MCF 10A (cell line): ENCODE measurements at regions not wholly inside any gene's neighbourhood (a gene's known extent, or its start where the extent isn't known, plus 50 kb on each side); places are given as distances from the start of the nearest gene placed in this dataset.

Experiments
- BruUV-seq: library from RNA; stranded (reverse); fragments of 400-500 nt; replicated peaks from 2 replicates; lab custom pipeline; 2021; lab: Mats Ljungman, UMichigan
- CTCF ChIA-PET: fragments of 300-600 bp; sonication (Branson Sonifier 250); formaldehyde crosslinking; extraction: SDS; loops from one replicate; lab custom pipeline; 2021; ENCODE audit warnings: antibody characterized with exemption, inconsistent platforms; lab: Yijun Ruan, JAX
- POLR2A ChIA-PET: fragments of 300-600, 350-650 bp; sonication (Branson Sonifier 250); formaldehyde crosslinking; extraction: SDS; loops from one replicate; lab custom pipeline; 2020; ENCODE audit warnings: antibody characterized with exemption, inconsistent platforms; lab: Yijun Ruan, JAX
- DNase-seq: peaks from one replicate; pipeline ENCODE4 v3.0.0-alpha.2; 2018; ENCODE audit not compliant: unreplicated experiment
- H3K27ac Mint-ChIP-seq: one replicate; pipeline ENCODE4 v1.8.0; 2022; ENCODE audit warnings: mild to moderate bottlenecking, low read depth, mixed read lengths; ENCODE audit not compliant: unreplicated experiment
- H3K27me3 Mint-ChIP-seq: one replicate; pipeline ENCODE4 v1.8.0; 2022; ENCODE audit warnings: mixed read lengths; ENCODE audit not compliant: insufficient read depth, unreplicated experiment
- H3K36me3 Mint-ChIP-seq: one replicate; pipeline ENCODE4 v1.8.0; 2022; ENCODE audit warnings: mild to moderate bottlenecking, moderate library complexity, mixed read lengths; ENCODE audit not compliant: insufficient read depth, unreplicated experiment
- H3K4me1 Mint-ChIP-seq: one replicate; pipeline ENCODE4 v1.8.0; 2022; ENCODE audit warnings: mixed read lengths; ENCODE audit not compliant: insufficient read depth, unreplicated experiment
- H3K4me3 Mint-ChIP-seq: one replicate; pipeline ENCODE4 v1.8.0; 2022; ENCODE audit warnings: mild to moderate bottlenecking, moderate library complexity, mixed read lengths; ENCODE audit not compliant: unreplicated experiment
- H3K9me3 Mint-ChIP-seq: one replicate; pipeline ENCODE4 v1.8.0; 2022; ENCODE audit warnings: mixed read lengths; ENCODE audit not compliant: unreplicated experiment
- intact Hi-C: fragments of 100-400 bp; cut with micrococcal nuclease; formaldehyde crosslinking; loops from 2 replicates; pipeline ENCODE4 v1.14.1; 2022
- TF ChIP-seq, protein P1 (sequence below): fragments of 200-600 bp; IDR thresholded peaks from one replicate; pipeline ENCODE4 v1.8.0; 2022; ENCODE audit warnings: antibody characterized with exemption, mild to moderate bottlenecking; ENCODE audit not compliant: unreplicated experiment

DNA sequence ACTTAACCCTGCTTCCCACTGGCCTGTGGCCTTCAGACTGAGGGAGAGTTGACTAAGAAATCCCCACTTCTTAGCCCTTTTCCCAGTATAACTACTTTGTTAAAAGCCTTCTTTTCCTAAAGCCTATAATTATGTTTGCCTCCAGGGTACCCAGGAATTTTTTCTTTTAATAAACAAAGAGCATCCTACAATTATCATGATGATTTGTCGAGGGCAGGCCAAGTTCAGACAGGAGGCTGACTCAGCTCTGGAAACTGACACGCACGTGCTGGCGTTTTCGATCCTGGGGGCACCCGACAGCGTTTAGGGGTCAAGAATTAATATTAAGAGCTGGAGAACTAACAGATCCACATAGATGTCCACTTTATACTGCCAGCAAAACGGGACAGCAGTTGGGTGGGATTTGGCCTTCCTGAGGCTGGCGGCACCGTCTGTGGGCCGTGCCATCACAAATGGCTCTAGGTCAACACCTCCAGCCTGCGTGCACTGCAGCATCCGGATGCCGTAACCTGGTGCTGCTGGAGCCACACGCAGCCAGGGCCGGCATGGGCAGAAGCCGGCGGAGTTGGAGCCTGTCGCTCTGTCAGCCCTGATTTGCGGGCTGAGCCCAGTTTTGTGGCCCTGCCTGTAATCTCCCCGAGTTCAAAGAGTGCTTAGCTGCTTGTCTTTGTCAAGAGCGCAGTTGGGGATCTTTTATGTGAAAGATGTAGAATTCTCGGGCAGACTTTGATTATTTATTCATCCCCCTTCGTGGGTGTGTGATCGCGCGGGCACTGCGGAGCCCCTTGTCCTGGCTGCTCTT lies 191.0 kb downstream of the GLI2 start:
- H3K4me3 Mint-ChIP-seq, result no peak overlapping the region
- DNase-seq, result no peak
- intact Hi-C loops, result no loop called here
- H3K9me3 Mint-ChIP-seq, result no peaks in the 10 kb centered on the region
- BruUV-seq, result no TSS peak
- ChIA-PET POLR2A (interaction anchor here (1.3 kb wide), 1 partner anchor 12 kb away, joined by 5 read pairs; no protein-coding TSS in a partner anchor), CTCF (no interaction called here)
- no peaks in the 10 kb centered on the region for H3K27me3 Mint-ChIP-seq
- H3K4me1 Mint-ChIP-seq, result no peaks in the 10 kb centered on the region
- TF ChIP-seq, protein P1, sequence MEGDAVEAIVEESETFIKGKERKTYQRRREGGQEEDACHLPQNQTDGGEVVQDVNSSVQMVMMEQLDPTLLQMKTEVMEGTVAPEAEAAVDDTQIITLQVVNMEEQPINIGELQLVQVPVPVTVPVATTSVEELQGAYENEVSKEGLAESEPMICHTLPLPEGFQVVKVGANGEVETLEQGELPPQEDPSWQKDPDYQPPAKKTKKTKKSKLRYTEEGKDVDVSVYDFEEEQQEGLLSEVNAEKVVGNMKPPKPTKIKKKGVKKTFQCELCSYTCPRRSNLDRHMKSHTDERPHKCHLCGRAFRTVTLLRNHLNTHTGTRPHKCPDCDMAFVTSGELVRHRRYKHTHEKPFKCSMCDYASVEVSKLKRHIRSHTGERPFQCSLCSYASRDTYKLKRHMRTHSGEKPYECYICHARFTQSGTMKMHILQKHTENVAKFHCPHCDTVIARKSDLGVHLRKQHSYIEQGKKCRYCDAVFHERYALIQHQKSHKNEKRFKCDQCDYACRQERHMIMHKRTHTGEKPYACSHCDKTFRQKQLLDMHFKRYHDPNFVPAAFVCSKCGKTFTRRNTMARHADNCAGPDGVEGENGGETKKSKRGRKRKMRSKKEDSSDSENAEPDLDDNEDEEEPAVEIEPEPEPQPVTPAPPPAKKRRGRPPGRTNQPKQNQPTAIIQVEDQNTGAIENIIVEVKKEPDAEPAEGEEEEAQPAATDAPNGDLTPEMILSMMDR, result no peak
- H3K27ac Mint-ChIP-seq, result no peak overlapping the region
- H3K36me3 Mint-ChIP-seq, result no peaks in the 10 kb centered on the region

DNA sequence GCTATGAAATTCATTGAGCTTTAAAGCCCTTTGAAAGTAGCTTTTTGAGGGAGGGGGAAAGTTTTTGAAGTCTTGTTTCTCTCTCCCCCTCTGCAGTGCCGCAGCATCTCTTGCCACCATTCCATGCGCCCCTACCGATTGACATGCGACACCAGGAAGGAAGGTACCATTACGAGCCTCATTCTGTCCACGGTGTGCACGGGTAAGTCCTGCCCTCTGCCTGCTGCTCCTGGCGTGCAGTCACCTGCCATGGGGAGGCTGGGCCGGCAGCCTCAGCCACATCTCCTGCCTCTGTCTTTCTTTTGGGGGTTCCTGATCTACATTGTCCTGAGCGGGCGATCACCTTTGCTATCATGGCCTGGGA lies 191.6 kb downstream of the GLI2 start:
- no peaks in the 10 kb centered on the region for H3K4me1 Mint-ChIP-seq
- POLR2A ChIA-PET, result no interaction called here
- H3K27me3 Mint-ChIP-seq, result no peaks in the 10 kb centered on the region
- no peak overlapping the region for H3K4me3 Mint-ChIP-seq
- H3K36me3 Mint-ChIP-seq, result no peaks in the 10 kb centered on the region
- H3K9me3 Mint-ChIP-seq, result no peaks in the 10 kb centered on the region
- no peak overlapping the region for H3K27ac Mint-ChIP-seq
- no peak for DNase-seq
- TF ChIP-seq, protein P1, result no peak
- intact Hi-C loops, result no loop called here
- CTCF ChIA-PET, result no interaction called here
- BruUV-seq, result no TSS peak

DNA sequence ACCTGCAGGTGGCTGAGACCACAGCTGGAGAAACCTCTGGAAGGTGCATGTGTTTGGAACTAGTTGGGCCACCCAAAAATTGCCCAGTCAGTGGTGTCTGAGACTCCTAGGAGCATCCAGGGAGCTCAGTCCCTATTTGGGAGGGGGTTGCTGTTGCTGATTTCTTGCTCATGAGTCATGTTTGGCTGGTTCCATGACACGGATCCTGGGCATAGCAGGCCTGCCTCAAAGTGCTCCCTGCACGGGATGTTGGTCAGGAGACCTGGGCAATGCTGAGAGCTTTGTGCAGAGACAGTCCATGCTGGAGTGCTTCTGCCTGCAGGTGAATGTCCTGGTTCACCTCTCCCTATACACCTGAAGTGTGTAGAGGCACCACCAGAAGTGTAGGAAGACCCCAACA lies 194.2 kb downstream of the GLI2 start:
- CTCF ChIA-PET, result no interaction called here
- no TSS peak for BruUV-seq
- intact Hi-C loops, result no loop called here
- DNase-seq, result no peak
- H3K4me3 Mint-ChIP-seq, result no peak overlapping the region
- no peak overlapping the region for H3K27ac Mint-ChIP-seq
- H3K27me3 Mint-ChIP-seq, result no peaks in the 10 kb centered on the region
- POLR2A ChIA-PET, result no interaction called here
- H3K36me3 Mint-ChIP-seq, result no peaks in the 10 kb centered on the region
- peaks cover 17% of the 10 kb centered on the region for H3K4me1 Mint-ChIP-seq
- H3K9me3 Mint-ChIP-seq, result no peaks in the 10 kb centered on the region
- TF ChIP-seq, protein P1, result no peak

DNA sequence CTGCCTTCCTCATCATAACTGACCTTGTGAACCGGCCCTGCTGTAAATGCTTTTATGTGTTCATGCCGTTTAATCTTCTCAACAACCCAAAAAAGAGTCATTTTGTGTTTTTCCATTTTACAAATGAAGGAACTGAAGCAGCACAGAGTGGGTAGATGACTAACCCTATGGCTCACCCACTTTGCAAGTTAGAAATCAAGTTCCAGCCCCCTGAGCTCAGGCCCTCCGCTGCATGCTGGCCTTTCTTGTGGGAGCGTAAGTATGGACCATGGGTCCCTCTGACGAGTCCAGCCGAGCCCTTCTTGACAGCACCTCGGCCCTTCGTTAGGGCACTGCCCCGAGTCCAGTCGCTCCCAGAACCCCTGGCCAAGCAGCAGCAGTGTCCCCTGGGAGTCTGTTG lies 194.6 kb downstream of the GLI2 start:
- Mint-ChIP-seq H3K36me3 (no peaks in the 10 kb centered on the region), H3K27ac (no peak overlapping the region), H3K4me1 (peaks cover 21% of the 10 kb centered on the region), H3K27me3 (no peaks in the 10 kb centered on the region), H3K4me3 (no peak overlapping the region), H3K9me3 (no peaks in the 10 kb centered on the region)
- TF ChIP-seq, protein P1, result no peak
- ChIA-PET POLR2A (no interaction called here), CTCF (no interaction called here)
- no TSS peak for BruUV-seq
- intact Hi-C loops, result no loop called here
- DNase-seq, result no peak
